PC-9 (cell line): ENCODE measurements at regions not wholly inside any gene's neighbourhood (a gene's known extent, or its start where the extent isn't known, plus 50 kb on each side); places are given as distances from the start of the nearest gene placed in this dataset.

Experiments
- BruUV-seq: library from RNA; stranded (reverse); fragments of 400-500 nt; replicated peaks from 2 replicates; lab custom pipeline; 2021; lab: Mats Ljungman, UMichigan
- CTCF ChIA-PET: fragments of 300-600 bp; sonication (Branson Sonifier 250); formaldehyde crosslinking; loops from one replicate; lab custom pipeline; 2022; ENCODE audit warnings: antibody characterized with exemption; lab: Charles Lee
- POLR2A ChIA-PET: fragments of 300-600 bp; sonication (Branson Sonifier 250); formaldehyde crosslinking; loops from one replicate; lab custom pipeline; 2022; ENCODE audit warnings: antibody characterized with exemption; ENCODE audit not compliant: unreplicated experiment; lab: Charles Lee
- DNase-seq, 2 experiments: peaks; one replicate each; pipeline versions ENCODE4 v3.0.0 to v3.0.0-alpha.2; 2015 to 2022; ENCODE audit warnings: mixed read lengths in 1 of 2
- H2AFZ ChIP-seq: fragments of 200-600 bp; sonication (generic); 2 replicates; pipeline ENCODE4 v1.8.1; 2017; ENCODE audit warnings: antibody characterized with exemption
- H3F3A ChIP-seq: fragments of 200-600 bp; sonication (generic); 2 replicates; pipeline ENCODE4 v1.8.1; 2017; ENCODE audit warnings: antibody characterized with exemption, mild to moderate bottlenecking, low read depth; ENCODE audit not compliant: insufficient read depth
- H3K27ac ChIP-seq: fragments of 200-600 bp; sonication (generic); 2 replicates; pipeline ENCODE4 v1.6.1; 2016; ENCODE audit warnings: mixed run types
- H3K27me3 ChIP-seq: fragments of 200-600 bp; sonication (generic); 2 replicates; pipeline ENCODE4 v1.6.1; 2016; ENCODE audit warnings: low read depth, mixed run types; ENCODE audit not compliant: insufficient read depth
- H3K36me3 ChIP-seq: fragments of 200-600 bp; sonication (generic); 2 replicates; pipeline ENCODE4 v1.6.1; 2016; ENCODE audit warnings: low read depth, mixed run types
- H3K4me1 ChIP-seq: fragments of 200-600 bp; sonication (generic); replicated peaks from 2 replicates; pipeline ENCODE4 v1.6.1; 2016; ENCODE audit warnings: mixed run types; ENCODE audit not compliant: insufficient read depth
- H3K4me2 ChIP-seq: fragments of 200-600 bp; sonication (generic); 2 replicates; pipeline ENCODE4 v1.6.1; 2017; ENCODE audit warnings: mixed run types
- H3K4me3 ChIP-seq: fragments of 200-600 bp; sonication (generic); 2 replicates; pipeline ENCODE4 v1.6.1; 2016; ENCODE audit warnings: mixed run types
- H3K79me2 ChIP-seq: fragments of 200-600 bp; sonication (generic); 2 replicates; pipeline ENCODE4 v1.6.1; 2017; ENCODE audit warnings: low read depth, mixed run types
- H3K9me2 ChIP-seq: fragments of 200-600 bp; sonication (generic); 2 replicates; pipeline ENCODE4 v1.8.1; 2017; ENCODE audit warnings: mild to moderate bottlenecking; ENCODE audit not compliant: insufficient read depth
- H3K9me3 ChIP-seq: fragments of 200-600 bp; sonication (generic); 2 replicates; pipeline ENCODE4 v1.8.1; 2016; ENCODE audit warnings: low read depth; ENCODE audit not compliant: insufficient read depth
- H4K20me1 ChIP-seq: fragments of 200-600 bp; sonication (generic); 2 replicates; pipeline ENCODE4 v1.8.1; 2017; ENCODE audit not compliant: insufficient read depth
- EZH2 ChIP-seq: fragments of 200-600 bp; sonication (generic); IDR thresholded peaks from 2 replicates; pipeline ENCODE4 v1.8.0; 2017; ENCODE audit warnings: antibody characterized with exemption, low read depth
- intact Hi-C: fragments of 100-400 bp; cut with micrococcal nuclease; formaldehyde crosslinking; loops from one replicate; pipeline ENCODE4 v1.10.0; 2022; ENCODE audit not compliant: unreplicated experiment
- TF ChIP-seq, protein P1 (sequence below): fragments of 200-600 bp; sonication (generic); conservative IDR thresholded peaks from 2 replicates; pipeline ENCODE4 v1.6.1; 2017; ENCODE audit warnings: mixed run types, antibody characterized with exemption, mild to moderate bottlenecking, moderate library complexity

DNA sequence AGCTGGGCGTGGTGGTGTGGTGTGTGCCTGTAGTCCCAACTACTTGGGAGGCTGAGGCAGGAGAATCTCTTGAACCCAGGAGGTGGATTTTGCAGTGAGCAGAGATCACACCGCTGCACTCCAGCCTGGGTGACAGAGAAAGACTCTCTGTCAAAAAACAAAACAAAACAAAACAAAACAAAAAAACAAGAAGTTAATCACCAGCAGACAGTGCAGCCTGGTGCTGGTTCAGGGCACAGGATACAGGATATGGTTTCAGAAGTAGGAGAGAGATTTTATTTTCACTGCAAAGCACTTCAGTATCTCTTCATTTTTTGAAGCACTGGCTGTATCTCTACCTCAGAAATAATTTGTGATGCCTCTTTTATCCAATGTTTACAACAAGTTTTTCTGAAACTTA, 1222.9 kb upstream of the PRKX start:
- TF ChIP-seq, protein P1, sequence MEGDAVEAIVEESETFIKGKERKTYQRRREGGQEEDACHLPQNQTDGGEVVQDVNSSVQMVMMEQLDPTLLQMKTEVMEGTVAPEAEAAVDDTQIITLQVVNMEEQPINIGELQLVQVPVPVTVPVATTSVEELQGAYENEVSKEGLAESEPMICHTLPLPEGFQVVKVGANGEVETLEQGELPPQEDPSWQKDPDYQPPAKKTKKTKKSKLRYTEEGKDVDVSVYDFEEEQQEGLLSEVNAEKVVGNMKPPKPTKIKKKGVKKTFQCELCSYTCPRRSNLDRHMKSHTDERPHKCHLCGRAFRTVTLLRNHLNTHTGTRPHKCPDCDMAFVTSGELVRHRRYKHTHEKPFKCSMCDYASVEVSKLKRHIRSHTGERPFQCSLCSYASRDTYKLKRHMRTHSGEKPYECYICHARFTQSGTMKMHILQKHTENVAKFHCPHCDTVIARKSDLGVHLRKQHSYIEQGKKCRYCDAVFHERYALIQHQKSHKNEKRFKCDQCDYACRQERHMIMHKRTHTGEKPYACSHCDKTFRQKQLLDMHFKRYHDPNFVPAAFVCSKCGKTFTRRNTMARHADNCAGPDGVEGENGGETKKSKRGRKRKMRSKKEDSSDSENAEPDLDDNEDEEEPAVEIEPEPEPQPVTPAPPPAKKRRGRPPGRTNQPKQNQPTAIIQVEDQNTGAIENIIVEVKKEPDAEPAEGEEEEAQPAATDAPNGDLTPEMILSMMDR, result no peak
- no peak for TF ChIP-seq EZH2
- Histone ChIP-seq H3K9me3 (0 out of 2 replicates have a peak, but pooled peaks cover 4% of the 10 kb centered on the region), H3K4me3 (no peak overlapping the region), H3K9me2 (no peaks in the 10 kb centered on the region), H3K27ac (no peak overlapping the region), H3F3A (peaks cover 18% of the 10 kb centered on the region), H3K4me1 (peaks cover 11% of the 10 kb centered on the region), H3K27me3 (no peaks in the 10 kb centered on the region), H2AFZ (no peak overlapping the region), H4K20me1 (no peaks in the 10 kb centered on the region), H3K79me2 (no peaks in the 10 kb centered on the region), H3K36me3 (no peaks in the 10 kb centered on the region), H3K4me2 (no peak overlapping the region)
- BruUV-seq, result no TSS peak
- CTCF ChIA-PET, result no interaction called here
- no peak for DNase-seq
- intact Hi-C loops, result no loop called here
- POLR2A ChIA-PET, result no interaction called here

DNA sequence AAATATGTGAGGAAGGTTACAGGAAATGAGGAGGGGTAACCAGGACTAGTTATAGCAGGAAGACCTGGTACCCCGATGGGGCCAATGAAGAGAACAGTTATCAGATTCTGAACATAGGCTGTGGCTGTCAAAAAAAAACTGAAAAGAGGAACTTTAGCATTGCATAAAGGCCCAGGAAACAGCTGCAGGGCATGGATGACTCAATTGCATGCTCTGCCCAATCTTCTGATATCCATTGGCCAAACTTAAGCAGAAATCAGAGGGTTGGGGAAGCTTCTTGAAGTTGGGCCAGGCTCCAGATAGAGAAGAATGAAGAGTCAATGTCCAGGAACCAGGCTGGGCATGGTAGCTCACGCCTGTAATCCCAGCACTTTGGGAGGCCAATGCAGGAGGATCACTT, 1222.4 kb upstream of the PRKX start:
- H3K9me2 ChIP-seq, result no peaks in the 10 kb centered on the region
- peaks cover 11% of the 10 kb centered on the region for H3K4me1 ChIP-seq
- no peaks in the 10 kb centered on the region for H4K20me1 ChIP-seq
- H3K4me2 ChIP-seq, result no peak overlapping the region
- intact Hi-C loops, result no loop called here
- no peaks in the 10 kb centered on the region for H3K36me3 ChIP-seq
- POLR2A ChIA-PET, result no interaction called here
- 0 out of 2 replicates have a peak, but pooled peaks cover 4% of the 10 kb centered on the region for H3K9me3 ChIP-seq
- no peak for TF ChIP-seq EZH2
- TF ChIP-seq, protein P1, result no peak
- CTCF ChIA-PET, result no interaction called here
- H3K27me3 ChIP-seq, result no peaks in the 10 kb centered on the region
- no peak for DNase-seq
- peaks cover 18% of the 10 kb centered on the region for H3F3A ChIP-seq
- no peaks in the 10 kb centered on the region for H3K79me2 ChIP-seq
- H3K4me3 ChIP-seq, result no peak overlapping the region
- no peak overlapping the region for H3K27ac ChIP-seq
- no TSS peak for BruUV-seq
- no peak overlapping the region for H2AFZ ChIP-seq

DNA sequence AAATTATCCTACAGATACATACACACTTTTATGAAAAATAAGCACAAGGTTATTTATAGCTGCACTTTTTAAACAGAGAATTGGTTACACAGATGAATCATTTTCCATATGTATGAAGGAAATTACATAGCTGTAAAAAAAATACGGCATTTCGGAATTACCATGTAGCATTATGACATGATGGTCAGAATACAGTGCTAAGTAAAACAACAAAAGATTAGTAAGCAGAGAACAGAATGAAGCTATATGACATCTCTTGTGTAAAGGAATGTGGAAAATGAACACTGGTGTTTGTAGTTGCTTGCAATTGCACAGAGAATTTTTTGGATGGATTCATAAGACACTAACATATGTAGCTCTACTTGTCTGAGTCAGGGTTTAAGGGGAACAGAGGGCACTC, 1222.0 kb upstream of the PRKX start:
- no peaks in the 10 kb centered on the region for H3K36me3 ChIP-seq
- POLR2A ChIA-PET, result no interaction called here
- no peaks in the 10 kb centered on the region for H3K79me2 ChIP-seq
- no peak for TF ChIP-seq EZH2
- TF ChIP-seq, protein P1, result no peak
- no peak overlapping the region for H3K4me2 ChIP-seq
- peaks cover 18% of the 10 kb centered on the region for H3F3A ChIP-seq
- CTCF ChIA-PET, result no interaction called here
- 0 out of 2 replicates have a peak, but pooled peaks cover 4% of the 10 kb centered on the region for H3K9me3 ChIP-seq
- no peaks in the 10 kb centered on the region for H3K9me2 ChIP-seq
- H4K20me1 ChIP-seq, result no peaks in the 10 kb centered on the region
- H3K4me1 ChIP-seq, result peaks cover 11% of the 10 kb centered on the region
- no peak for DNase-seq
- intact Hi-C loops, result no loop called here
- no peak overlapping the region for H3K4me3 ChIP-seq
- H3K27me3 ChIP-seq, result no peaks in the 10 kb centered on the region
- no peak overlapping the region for H3K27ac ChIP-seq
- H2AFZ ChIP-seq, result no peak overlapping the region
- BruUV-seq, result no TSS peak
